Chondrocyte (in vitro differentiated cells): ENCODE measurements at regions not wholly inside any gene's neighbourhood (a gene's known extent, or its start where the extent isn't known, plus 50 kb on each side); places are given as distances from the start of the nearest gene placed in this dataset.

ENCODE experiments used
- DNase-seq: peaks from one replicate; pipeline ENCODE4 v3.0.0; 2021; ENCODE audit warnings: mixed read lengths, low spot score
- H3K27ac Mint-ChIP-seq: one replicate; pipeline ENCODE4 v1.8.0; 2021; ENCODE audit warnings: mild to moderate bottlenecking, moderate library complexity, mixed read lengths; ENCODE audit not compliant: unreplicated experiment
- H3K27me3 Mint-ChIP-seq: 2 replicates; pipeline ENCODE4 v1.8.0; 2021; ENCODE audit warnings: low read depth, mixed read lengths
- H3K36me3 Mint-ChIP-seq: 2 replicates; pipeline ENCODE4 v1.8.0; 2021; ENCODE audit warnings: low read depth, mixed read lengths
- H3K4me1 Mint-ChIP-seq: 2 replicates; pipeline ENCODE4 v1.8.0; 2021; ENCODE audit warnings: low read depth, mild to moderate bottlenecking, mixed read lengths
- H3K4me3 Mint-ChIP-seq: one replicate; pipeline ENCODE4 v1.8.0; 2021; ENCODE audit warnings: mild to moderate bottlenecking, moderate library complexity, mixed read lengths; ENCODE audit not compliant: unreplicated experiment
- H3K9me3 Mint-ChIP-seq: 2 replicates; pipeline ENCODE4 v1.8.0; 2021; ENCODE audit warnings: low read depth, mixed read lengths
- CTCF ChIP-seq: fragments of 200-600 bp; sonication (generic); IDR thresholded peaks from 2 replicates; pipeline ENCODE4 v1.5.0; 2021; ENCODE audit warnings: antibody characterized with exemption, mild to moderate bottlenecking, moderate library complexity

GRCh38 chr2:185128996-185129395 is 530.7 kb downstream of the ZNF804A start:
- no peak for DNase-seq
- Mint-ChIP-seq H3K27ac (no peak overlapping the region), H3K36me3 (no peaks in the 10 kb centered on the region), H3K4me3 (no peak overlapping the region), H3K27me3 (peaks cover 3% of the 10 kb centered on the region), H3K9me3 (peaks cover 3% of the 10 kb centered on the region), H3K4me1 (no peaks in the 10 kb centered on the region)
- no peak for TF ChIP-seq CTCF

GRCh38 chr2:185130685-185131084 is 532.4 kb downstream of the ZNF804A start:
- Mint-ChIP-seq H3K27me3 (no peaks in the 10 kb centered on the region), H3K27ac (no peak overlapping the region), H3K9me3 (peaks cover 3% of the 10 kb centered on the region), H3K36me3 (no peaks in the 10 kb centered on the region), H3K4me1 (no peaks in the 10 kb centered on the region), H3K4me3 (no peak overlapping the region)
- TF ChIP-seq CTCF = no peak
- no peak for DNase-seq

GRCh38 chr2:185132501-185133041 is 534.2 kb downstream of the ZNF804A start:
- TF ChIP-seq CTCF = no peak
- Mint-ChIP-seq H3K36me3 (no peaks in the 10 kb centered on the region), H3K4me3 (no peak overlapping the region), H3K27me3 (no peaks in the 10 kb centered on the region), H3K27ac (no peak overlapping the region), H3K9me3 (no peaks in the 10 kb centered on the region), H3K4me1 (no peaks in the 10 kb centered on the region)
- DNase-seq = peak; percentile 78

GRCh38 chr2:185137700-185138099 is 539.4 kb downstream of the ZNF804A start:
- Mint-ChIP-seq H3K27me3 (no peaks in the 10 kb centered on the region), H3K36me3 (no peaks in the 10 kb centered on the region), H3K4me1 (no peaks in the 10 kb centered on the region), H3K4me3 (no peak overlapping the region), H3K27ac (no peak overlapping the region), H3K9me3 (no peaks in the 10 kb centered on the region)
- no peak for TF ChIP-seq CTCF
- no peak for DNase-seq

GRCh38 chr2:185142677-185143076 is 544.3 kb downstream of the ZNF804A start:
- Mint-ChIP-seq H3K27me3 (no peaks in the 10 kb centered on the region), H3K9me3 (no peaks in the 10 kb centered on the region), H3K4me3 (no peak overlapping the region), H3K27ac (no peak overlapping the region), H3K4me1 (no peaks in the 10 kb centered on the region), H3K36me3 (no peaks in the 10 kb centered on the region)
- no peak for TF ChIP-seq CTCF
- no peak for DNase-seq
